CD4-positive, alpha-beta T cell treated with Interleukin-17A for 1 hour (primary cell): ENCODE measurements at regions not wholly inside any gene's neighbourhood (a gene's known extent, or its start where the extent isn't known, plus 50 kb on each side); places are given as distances from the start of the nearest gene placed in this dataset.

Experiments used
- DNase-seq: peaks from one replicate; pipeline ENCODE4 v3.0.0-alpha.2; 2020

GRCh38 chr4:63607169-63607872 lies 801.9 kb downstream of the TECRL start:
- DNase-seq: no peak

GRCh38 chr4:63589796-63590195 lies 819.5 kb downstream of the TECRL start:
- DNase-seq: no peak

- DNase-seq: no peak
These were observed 825.7 kb downstream of the TECRL start for GRCh38 chr4:63583561-63583960.

GRCh38 chr4:63583007-63583406 lies 826.2 kb downstream of the TECRL start:
- no peak for DNase-seq

GRCh38 chr4:63580796-63581475 lies 828.3 kb downstream of the TECRL start:
- no peak for DNase-seq

- DNase-seq: no peak
These were observed 830.9 kb downstream of the TECRL start for GRCh38 chr4:63578383-63578782.

- DNase-seq: no peak
These were observed 842.6 kb downstream of the TECRL start for GRCh38 chr4:63566658-63567057.

GRCh38 chr4:63563288-63564014 lies 845.8 kb downstream of the TECRL start:
- DNase-seq: no peak

- no peak for DNase-seq
These were observed 850.5 kb downstream of the TECRL start for GRCh38 chr4:63558709-63559108.

- no peak for DNase-seq
These were observed 852.9 kb downstream of the TECRL start for GRCh38 chr4:63556332-63556731.

GRCh38 chr4:63553123-63553522 lies 856.1 kb downstream of the TECRL start:
- no peak for DNase-seq

GRCh38 chr4:63541828-63542227 lies 867.4 kb downstream of the TECRL start:
- DNase-seq: no peak

- no peak for DNase-seq
These were observed 879.5 kb downstream of the TECRL start for GRCh38 chr4:63529581-63530337.

GRCh38 chr4:63528256-63528991 lies 880.8 kb downstream of the TECRL start:
- DNase-seq: no peak

- no peak for DNase-seq
These were observed 883.0 kb downstream of the TECRL start for GRCh38 chr4:63526251-63526650.

- DNase-seq: no peak
These were observed 884.5 kb downstream of the TECRL start for GRCh38 chr4:63524764-63525163.

- no peak for DNase-seq
These were observed 903.4 kb downstream of the TECRL start for GRCh38 chr4:63505714-63506460.

- no peak for DNase-seq
These were observed 916.0 kb downstream of the TECRL start for GRCh38 chr4:63493265-63493664.

GRCh38 chr4:63492515-63492914 lies 916.7 kb downstream of the TECRL start:
- no peak for DNase-seq

- DNase-seq: no peak
These were observed 944.9 kb downstream of the TECRL start for GRCh38 chr4:63464393-63464792.

GRCh38 chr4:63460075-63460474 lies 949.2 kb downstream of the TECRL start:
- DNase-seq: no peak

- DNase-seq: no peak
These were observed 949.9 kb downstream of the TECRL start for GRCh38 chr4:63459329-63459728.
